Stomach (tissue), 4 donors: ENCODE measurements at regions not wholly inside any gene's neighbourhood (a gene's known extent, or its start where the extent isn't known, plus 50 kb on each side); places are given as distances from the start of the nearest gene placed in this dataset.

ENCODE experiments used
- CTCF ChIP-seq, 7 experiments: fragments of 450-650 bp in 4 of 7; fragments of 200-600 bp in 3 of 7; sonication (generic) in 3 of 7; IDR thresholded peaks; one replicate each; pipeline ENCODE4 v1.5.1; 2016 to 2019; ENCODE audit warnings: antibody characterized with exemption in 7 of 7, control low read depth in 2 of 7, mild to moderate bottlenecking in 1 of 7
- POLR2A ChIP-seq, 4 donors: fragments of 450-650 bp; IDR thresholded peaks; one replicate each; pipeline ENCODE4 v1.6.1; 2016; ENCODE audit warnings: antibody characterized with exemption in 4 of 4, control low read depth in 2 of 4, mild to moderate bottlenecking in 1 of 4, moderate library complexity in 1 of 4
- POLR2AphosphoS5 ChIP-seq, 3 donors: sonication (generic); formaldehyde crosslinking; IDR thresholded peaks; one replicate each; pipeline ENCODE4 v1.6.1; 2016; ENCODE audit warnings: antibody characterized with exemption in 3 of 3

DNA sequence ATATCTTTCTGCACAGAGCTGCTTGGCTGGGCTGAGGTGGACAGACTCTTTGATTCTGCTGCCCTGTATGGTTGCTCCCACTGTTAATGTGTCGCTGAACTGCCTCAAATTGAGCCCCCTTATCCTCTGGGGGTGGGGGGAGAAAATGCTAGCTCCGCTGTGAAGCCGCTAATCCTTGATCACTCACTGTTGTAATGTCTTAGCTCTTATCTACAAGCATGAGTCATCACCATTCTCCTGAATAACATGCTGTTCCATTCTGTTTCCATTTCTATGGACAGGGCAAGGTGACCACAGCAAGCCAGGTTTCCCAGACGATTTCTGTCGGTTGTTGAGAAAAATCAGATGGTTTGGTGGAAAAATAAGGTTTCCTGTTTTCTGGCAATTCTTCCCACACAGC, 218.4 kb upstream of the GGTLC1 start:
- TF ChIP-seq CTCF (IDR thresholded peaks at IDR 0.05) (no peak), POLR2A (IDR thresholded peaks at IDR 0.05) (no peak), POLR2AphosphoS5 (IDR thresholded peaks at IDR 0.05) (no peak)
